HEK293T (cell line): ENCODE measurements at regions not wholly inside any gene's neighbourhood (a gene's known extent, or its start where the extent isn't known, plus 50 kb on each side); places are given as distances from the start of the nearest gene placed in this dataset.

Experiments used
- ARNT ChIP-seq: fragments of 450-650 bp; IDR thresholded peaks from 2 replicates; pipeline ENCODE4 v1.6.1; 2017; ENCODE audit warnings: mild to moderate bottlenecking
- BHLHE40 ChIP-seq: fragments of 450-650 bp; IDR thresholded peaks from 2 replicates; pipeline ENCODE4 v1.6.1; 2016; ENCODE audit warnings: mild to moderate bottlenecking, moderate library complexity, borderline replicate concordance
- CTBP1 ChIP-seq: fragments of 450-650 bp; IDR thresholded peaks from 2 replicates; pipeline ENCODE4 v1.6.1; 2016; ENCODE audit warnings: borderline replicate concordance
- FOXK2 ChIP-seq: fragments of 450-650 bp; IDR thresholded peaks from 2 replicates; pipeline ENCODE4 v1.6.1; 2016; ENCODE audit warnings: mild to moderate bottlenecking
- FOXM1 ChIP-seq: fragments of 450-650 bp; IDR thresholded peaks from 2 replicates; pipeline ENCODE4 v1.6.1; 2017; ENCODE audit warnings: mild to moderate bottlenecking, borderline replicate concordance
- SP1 ChIP-seq: fragments of 450-650 bp; IDR thresholded peaks from 2 replicates; pipeline ENCODE4 v1.6.1; 2017
- TARDBP ChIP-seq: fragments of 450-650 bp; IDR thresholded peaks from 2 replicates; pipeline ENCODE4 v1.6.1; 2016
- ZNF384 ChIP-seq: fragments of 450-650 bp; IDR thresholded peaks from 2 replicates; pipeline ENCODE4 v1.6.1; 2016
- TF ChIP-seq, protein P1 (sequence below): fragments of 450-650 bp; IDR thresholded peaks from 2 replicates; pipeline ENCODE4 v1.6.1; 2016

- TF ChIP-seq ARNT (no peak), TARDBP (no peak), CTBP1 (no peak), FOXK2 (no peak), SP1 (no peak), ZNF384 (no peak), FOXM1 (no peak), BHLHE40 (no peak)
- TF ChIP-seq, protein P1, sequence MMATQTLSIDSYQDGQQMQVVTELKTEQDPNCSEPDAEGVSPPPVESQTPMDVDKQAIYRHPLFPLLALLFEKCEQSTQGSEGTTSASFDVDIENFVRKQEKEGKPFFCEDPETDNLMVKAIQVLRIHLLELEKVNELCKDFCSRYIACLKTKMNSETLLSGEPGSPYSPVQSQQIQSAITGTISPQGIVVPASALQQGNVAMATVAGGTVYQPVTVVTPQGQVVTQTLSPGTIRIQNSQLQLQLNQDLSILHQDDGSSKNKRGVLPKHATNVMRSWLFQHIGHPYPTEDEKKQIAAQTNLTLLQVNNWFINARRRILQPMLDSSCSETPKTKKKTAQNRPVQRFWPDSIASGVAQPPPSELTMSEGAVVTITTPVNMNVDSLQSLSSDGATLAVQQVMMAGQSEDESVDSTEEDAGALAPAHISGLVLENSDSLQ, result no peak
Measured at GRCh38 chr3:77837456-77838025, 797.6 kb downstream of the ROBO2 start.
